ENCODE measurements at regions not wholly inside any gene's neighbourhood (a gene's known extent, or its start where the extent isn't known, plus 50 kb on each side); places are given as distances from the start of the nearest gene placed in this dataset.

DNA sequence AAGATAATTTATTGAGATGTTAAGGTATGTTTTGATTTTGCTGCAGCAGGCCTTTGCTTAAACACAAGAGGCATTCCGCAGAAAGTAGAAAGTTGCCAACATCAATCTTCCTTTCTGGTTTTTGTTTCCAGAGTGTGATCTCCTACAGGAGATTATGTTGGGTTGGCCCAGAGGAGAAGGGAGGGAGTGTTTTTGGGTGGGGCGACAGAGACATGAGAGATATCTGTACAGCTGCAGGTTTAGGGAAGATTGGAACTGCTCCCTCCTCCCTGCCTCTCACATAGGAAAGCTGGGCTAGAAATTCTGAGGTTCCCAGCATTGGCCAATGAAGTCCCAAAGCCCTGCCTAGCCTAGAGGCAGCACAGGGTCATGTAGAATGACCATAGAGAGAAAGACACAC, 211.0 kb downstream of the CEMIP2 start:
- TF ChIP-seq, protein P1, sequence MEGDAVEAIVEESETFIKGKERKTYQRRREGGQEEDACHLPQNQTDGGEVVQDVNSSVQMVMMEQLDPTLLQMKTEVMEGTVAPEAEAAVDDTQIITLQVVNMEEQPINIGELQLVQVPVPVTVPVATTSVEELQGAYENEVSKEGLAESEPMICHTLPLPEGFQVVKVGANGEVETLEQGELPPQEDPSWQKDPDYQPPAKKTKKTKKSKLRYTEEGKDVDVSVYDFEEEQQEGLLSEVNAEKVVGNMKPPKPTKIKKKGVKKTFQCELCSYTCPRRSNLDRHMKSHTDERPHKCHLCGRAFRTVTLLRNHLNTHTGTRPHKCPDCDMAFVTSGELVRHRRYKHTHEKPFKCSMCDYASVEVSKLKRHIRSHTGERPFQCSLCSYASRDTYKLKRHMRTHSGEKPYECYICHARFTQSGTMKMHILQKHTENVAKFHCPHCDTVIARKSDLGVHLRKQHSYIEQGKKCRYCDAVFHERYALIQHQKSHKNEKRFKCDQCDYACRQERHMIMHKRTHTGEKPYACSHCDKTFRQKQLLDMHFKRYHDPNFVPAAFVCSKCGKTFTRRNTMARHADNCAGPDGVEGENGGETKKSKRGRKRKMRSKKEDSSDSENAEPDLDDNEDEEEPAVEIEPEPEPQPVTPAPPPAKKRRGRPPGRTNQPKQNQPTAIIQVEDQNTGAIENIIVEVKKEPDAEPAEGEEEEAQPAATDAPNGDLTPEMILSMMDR (IDR thresholded peaks at IDR 0.05) = no peak
- TF ChIP-seq POLR2AphosphoS5 (IDR thresholded peaks at IDR 0.05) (no peak), EP300 (IDR thresholded peaks at IDR 0.05) (no peak)

All from suprapubic skin (tissue), 4 donors.